DMS53 treated with DMSO at 0.1 percent for 48 hours (cell line): ENCODE measurements at regions not wholly inside any gene's neighbourhood (a gene's known extent, or its start where the extent isn't known, plus 50 kb on each side); places are given as distances from the start of the nearest gene placed in this dataset.
"Not testable (repeated sequence)": the region's sequence is repeated elsewhere in the genome, so short reads cannot be mapped to it uniquely, and the experiment has no call there.

Experiments
- DNase-seq: peaks from one replicate; lab custom pipeline; 2025; ENCODE audit not compliant: unreplicated experiment; lab: John Stamatoyannopoulos, UW

DNA sequence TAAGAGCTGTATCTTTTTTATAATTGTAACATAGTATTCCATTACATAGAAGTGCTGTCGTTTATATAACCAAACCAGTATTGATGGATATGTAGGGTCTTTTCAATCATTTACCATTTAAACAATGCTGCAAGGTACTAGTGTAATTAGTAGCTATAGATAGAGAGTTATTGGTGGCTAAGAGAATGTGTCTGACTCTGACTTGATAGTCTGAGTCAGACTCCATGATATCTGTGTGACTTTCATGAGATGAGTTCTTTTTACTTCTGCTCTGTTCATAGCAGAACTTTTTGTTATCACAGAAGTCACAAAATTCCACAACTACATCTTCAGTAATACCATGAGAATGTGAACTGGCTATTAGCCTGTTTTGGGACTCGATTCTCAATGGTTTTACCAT, 150.6 kb downstream of the FHIP1A start:
- no peak for DNase-seq

- DNase-seq, result no peak
Observed at GRCh38 chr4:151561551-151562256, 152.7 kb downstream of the FHIP1A start.

GRCh38 chr4:151563194-151563593, 154.2 kb downstream of the FHIP1A start:
- no peak for DNase-seq

DNA sequence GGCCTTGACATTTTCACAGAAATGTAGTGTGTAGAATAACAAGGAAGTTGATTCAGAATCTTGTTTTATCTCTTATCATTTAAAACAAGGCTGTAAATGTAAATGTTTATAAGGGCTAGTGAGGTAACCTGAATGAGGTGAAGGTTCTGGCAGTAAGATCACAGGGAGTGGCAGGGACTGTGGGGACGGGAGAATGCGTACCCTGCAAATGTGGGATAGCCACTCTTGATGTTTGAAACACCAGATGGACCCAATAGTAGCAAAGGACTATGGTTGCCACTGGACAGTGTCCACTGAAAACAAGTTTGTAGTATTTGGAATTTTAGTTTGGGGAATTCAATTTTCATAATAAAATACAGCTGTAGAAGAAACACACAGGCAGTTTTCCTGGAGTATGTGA, 155.3 kb downstream of the FHIP1A start:
- DNase-seq, result no peak

DNA sequence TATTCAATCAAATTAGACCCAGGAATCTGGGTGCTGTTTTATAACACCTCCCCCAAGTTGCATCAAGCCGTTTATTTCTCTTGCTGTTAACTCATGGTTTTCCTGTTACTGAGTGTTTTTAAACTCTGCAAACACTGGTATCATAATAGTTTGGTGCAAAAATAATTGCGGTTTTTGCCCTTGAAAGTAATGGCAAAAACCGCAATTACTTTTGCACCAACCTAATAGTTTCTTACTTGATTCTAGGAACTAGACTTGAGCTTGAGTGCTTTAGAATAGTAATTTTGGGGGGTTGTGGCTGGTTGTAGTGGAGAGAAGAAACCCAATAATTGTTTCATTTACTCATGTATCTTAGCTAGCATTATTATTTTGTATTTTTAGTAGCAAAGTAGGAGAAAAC, 156.6 kb downstream of the FHIP1A start:
- no peak for DNase-seq

GRCh38 chr4:151566053-151566452, 157.1 kb downstream of the FHIP1A start:
- DNase-seq, result no peak

GRCh38 chr4:151567056-151567455, 158.1 kb downstream of the FHIP1A start:
- DNase-seq, result no peak

DNA sequence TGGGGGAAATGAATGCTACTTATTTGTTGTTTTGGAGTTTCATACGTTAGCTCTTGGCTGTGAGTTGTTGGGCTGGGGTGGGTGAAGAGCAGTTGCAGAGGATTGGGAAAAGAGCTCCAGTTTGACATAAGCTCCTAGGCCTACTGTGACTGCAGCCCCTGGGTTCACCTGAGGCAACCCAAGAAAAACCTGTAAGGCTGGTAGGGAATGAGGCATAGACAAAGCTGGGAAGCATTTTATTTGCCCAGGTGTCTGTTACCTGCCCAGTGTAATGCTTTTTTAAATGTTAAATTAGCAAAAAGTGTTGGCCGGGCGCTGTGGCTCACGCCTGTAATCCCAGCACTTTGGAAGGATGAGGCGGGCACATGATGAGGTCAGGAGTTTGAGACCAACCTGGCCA, 160.0 kb downstream of the FHIP1A start:
- DNase-seq, result no peak

- DNase-seq, result no peak
Observed at GRCh38 chr4:151569650-151570049, 160.7 kb downstream of the FHIP1A start.

DNA sequence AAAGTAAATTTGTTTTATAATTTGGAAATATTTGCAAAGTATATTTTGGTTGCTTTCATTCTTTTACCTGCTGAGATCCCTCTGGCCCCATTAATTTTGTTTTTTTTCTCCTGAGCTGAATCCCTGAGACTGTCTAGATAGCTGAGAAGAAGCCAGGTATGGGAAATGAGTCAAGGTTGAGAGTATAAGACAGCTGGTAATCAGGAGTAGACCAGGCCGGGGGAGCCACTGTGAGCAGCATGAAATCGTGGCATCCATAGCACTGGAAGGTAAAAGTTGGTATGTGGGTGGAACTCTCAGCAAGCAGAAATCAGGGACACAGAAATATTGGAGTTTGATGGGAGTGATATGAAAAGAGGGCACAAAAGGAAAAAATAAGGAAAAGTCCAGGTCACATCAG, 164.5 kb downstream of the FHIP1A start:
- no peak for DNase-seq

- DNase-seq, result no peak
Observed at GRCh38 chr4:151573945-151574344, 165.0 kb downstream of the FHIP1A start.

- no peak for DNase-seq
Observed at GRCh38 chr4:151574968-151575367, 166.0 kb downstream of the FHIP1A start.

- DNase-seq, result no peak
Observed at GRCh38 chr4:151575646-151576045, 166.7 kb downstream of the FHIP1A start.

DNA sequence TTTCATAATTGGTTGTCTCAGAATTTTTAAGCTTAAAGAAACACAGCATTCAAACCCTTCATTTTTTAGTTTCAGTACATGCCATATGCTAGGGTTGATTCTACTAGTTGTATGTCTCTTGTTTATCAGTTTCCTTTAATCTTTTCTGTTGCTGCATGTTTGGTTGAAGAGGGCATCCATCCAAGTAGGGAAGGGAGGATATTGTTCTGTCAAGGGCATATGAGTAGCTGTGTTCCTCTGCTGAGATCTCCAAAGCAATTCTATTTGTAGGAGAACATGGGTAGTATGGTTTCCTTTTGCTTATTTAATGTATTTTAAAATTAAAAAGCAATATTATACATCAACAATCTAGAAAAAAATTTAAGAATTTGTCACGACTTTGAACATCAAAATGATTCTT, 167.7 kb downstream of the FHIP1A start:
- no peak for DNase-seq

- no peak for DNase-seq
Observed at GRCh38 chr4:151581570-151581969, 172.6 kb downstream of the FHIP1A start.

GRCh38 chr4:151582098-151582497, 173.1 kb downstream of the FHIP1A start:
- no peak for DNase-seq

- DNase-seq, result no peak
Observed at GRCh38 chr4:151583157-151583914, 174.4 kb downstream of the FHIP1A start.

GRCh38 chr4:151584101-151584500, 175.1 kb downstream of the FHIP1A start:
- no peak for DNase-seq

- not testable (repeated sequence) for DNase-seq
Observed at GRCh38 chr4:151595629-151596028, 165.2 kb downstream of the GATB start.

DNA sequence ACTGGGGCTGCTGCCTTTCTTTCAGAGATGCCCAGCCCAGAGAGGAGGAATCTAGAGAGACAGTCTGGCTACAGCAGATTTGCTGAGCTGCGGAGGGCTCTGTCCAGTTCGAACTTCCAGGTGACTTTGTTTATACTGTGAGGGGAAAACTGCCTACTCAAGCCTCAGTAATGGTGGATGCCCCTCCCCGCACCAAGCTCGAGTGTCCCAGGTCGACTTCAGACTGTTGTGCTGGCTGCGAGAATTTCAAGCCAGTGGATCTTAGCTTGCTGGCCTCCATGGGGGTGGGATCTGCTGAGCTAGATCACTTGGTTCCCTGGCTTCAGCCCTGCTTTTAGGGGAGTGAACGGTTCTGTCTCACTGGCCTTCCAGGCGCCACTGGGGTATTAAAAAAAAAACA, 163.1 kb downstream of the GATB start:
- DNase-seq, result not testable (repeated sequence)

DNA sequence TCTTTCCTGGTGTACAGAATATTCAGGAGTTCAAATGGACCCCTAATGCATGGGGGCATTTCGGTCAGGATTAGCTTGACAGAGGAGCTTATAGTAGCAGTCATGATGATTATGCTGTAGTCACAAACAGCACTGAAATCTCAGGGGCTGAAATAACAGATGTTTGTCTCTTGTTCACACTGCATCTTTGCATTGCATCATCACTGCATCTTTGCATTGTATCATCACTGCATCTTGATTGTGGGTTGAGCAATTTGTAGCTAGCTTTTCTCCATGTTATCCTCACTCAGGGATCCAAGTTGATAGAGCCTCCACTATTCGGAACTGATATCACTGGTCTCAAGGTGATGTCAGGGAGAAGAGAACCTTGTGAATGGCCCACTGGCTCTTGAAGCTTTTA, 160.9 kb downstream of the GATB start:
- no peak for DNase-seq

DNA sequence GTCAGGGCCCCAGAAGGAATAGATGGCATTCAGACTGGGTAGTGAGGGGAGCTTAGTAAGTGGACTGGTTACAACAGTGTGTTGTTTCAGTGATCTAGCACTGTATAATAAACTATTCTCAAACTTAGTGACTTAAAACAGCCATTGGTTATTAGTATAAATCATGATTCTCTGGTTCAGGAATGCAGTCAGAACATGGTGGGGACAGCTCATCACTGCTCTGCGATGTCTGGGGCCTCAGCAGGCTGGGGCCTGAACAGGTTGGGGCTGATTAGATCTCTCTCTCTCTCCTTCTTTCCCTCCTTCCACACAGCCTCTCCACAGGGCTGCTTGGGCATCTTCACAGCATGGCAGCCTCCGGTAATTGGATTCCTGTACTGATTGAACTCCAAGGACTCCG, 160.4 kb downstream of the GATB start:
- no peak for DNase-seq

- DNase-seq, result no peak
Observed at GRCh38 chr4:151603377-151603776, 157.4 kb downstream of the GATB start.
